H1 (cell line): ENCODE measurements at regions not wholly inside any gene's neighbourhood (a gene's known extent, or its start where the extent isn't known, plus 50 kb on each side); places are given as distances from the start of the nearest gene placed in this dataset.

Experiments
- SIN3A ChIP-seq, 2 experiments: IDR thresholded peaks in 1 of 2; conservative IDR thresholded peaks in 1 of 2; 2 replicates each; pipeline ENCODE4 v1.6.1; 2011 to 2012; ENCODE audit warnings: low read length in 2 of 2, improper control_type of control experiment in 1 of 2, low read depth in 1 of 2, mild to moderate bottlenecking in 1 of 2

DNA sequence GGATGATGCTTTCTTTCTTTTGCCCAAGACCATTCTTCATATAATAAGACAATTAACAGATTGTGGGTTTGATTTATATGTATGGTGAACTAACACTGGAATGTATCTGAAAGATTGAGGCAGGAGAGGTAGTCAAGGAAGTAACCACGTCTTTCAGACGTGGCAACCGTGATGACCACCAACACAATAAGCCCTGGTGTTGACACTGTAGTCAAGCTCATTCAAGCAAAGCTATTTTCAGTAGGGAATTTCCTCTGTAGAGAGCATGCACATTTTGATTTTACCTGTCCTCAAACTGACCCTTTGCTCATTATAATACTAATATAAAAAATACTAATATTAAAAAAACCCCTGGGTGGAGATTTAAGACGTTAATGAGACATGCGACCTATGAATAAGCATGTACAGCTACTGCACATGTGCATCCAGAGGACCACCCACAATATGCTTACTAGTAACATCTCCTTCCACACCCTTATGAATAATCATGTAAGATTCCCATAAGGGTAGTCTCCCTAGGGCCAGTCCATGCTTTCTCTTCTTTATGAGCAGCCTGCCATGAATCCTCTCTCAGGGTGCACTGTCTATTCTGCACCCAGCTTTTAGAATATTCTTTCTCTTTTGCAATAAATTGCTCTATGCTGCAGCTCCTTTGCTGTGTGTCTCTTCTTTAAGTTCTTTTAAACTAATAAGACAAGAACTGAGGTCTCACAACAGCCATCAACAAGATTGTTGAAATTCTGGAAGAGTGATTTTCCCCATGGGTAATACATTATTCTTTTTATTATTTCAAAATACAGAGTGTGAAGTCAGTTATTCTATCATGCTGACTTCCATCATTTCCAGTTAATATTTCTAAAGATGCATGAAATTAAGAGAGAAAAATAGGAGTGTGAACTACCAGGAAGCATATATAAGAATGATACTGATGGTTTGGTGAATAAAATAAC, 151.3 kb upstream of the NPVF start (continued):
- TF ChIP-seq SIN3A (conservative IDR thresholded peaks at IDR 0.05 in 1 of 2, IDR thresholded peaks at IDR 0.05 in 1 of 2; ENCODE audit: low read depth in 1 of 2, low read length in 2 of 2), result no peak
